GM12873 (cell line): ENCODE measurements at regions not wholly inside any gene's neighbourhood (a gene's known extent, or its start where the extent isn't known, plus 50 kb on each side); places are given as distances from the start of the nearest gene placed in this dataset.

Experiments
- CTCF ChIP-seq: IDR thresholded peaks from 2 replicates; pipeline ENCODE4 v1.5.1; 2012; ENCODE audit warnings: low read depth, mild to moderate bottlenecking, moderate library complexity, low read length, control low read depth; ENCODE audit not compliant: insufficient read depth; ENCODE audit errors: missing control alignments

- no peak for TF ChIP-seq CTCF
These were observed 412.5 kb upstream of the OR4E1 start for GRCh38 chr14:22086131-22086530.

- peak; percentile 74 for TF ChIP-seq CTCF
These were observed 411.0 kb upstream of the OR4E1 start for GRCh38 chr14:22084393-22085281.

- TF ChIP-seq CTCF = no peak
These were observed 407.7 kb upstream of the OR4E1 start for GRCh38 chr14:22081337-22081736.

GRCh38 chr14:22079766-22080165 is 406.1 kb upstream of the OR4E1 start:
- TF ChIP-seq CTCF = no peak

DNA sequence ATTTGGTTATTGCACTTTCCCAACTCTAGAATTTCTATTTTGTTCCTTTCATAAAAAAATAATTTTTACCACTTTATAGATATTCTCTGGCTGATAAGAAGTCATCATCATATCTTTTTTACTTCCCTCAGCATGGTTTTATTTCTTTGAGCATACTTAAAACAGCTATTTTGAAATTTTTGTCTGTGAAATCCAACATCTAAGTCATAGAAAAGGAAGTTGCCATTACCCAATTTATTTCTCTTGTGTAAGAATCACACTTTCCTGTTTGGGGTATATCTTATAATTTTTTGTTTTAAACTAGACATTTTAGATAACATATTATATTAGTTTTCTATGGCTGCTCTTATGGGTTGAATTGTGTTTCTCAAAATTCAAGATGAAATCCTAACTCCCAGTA is 400.2 kb upstream of the OR4E1 start:
- TF ChIP-seq CTCF = no peak

DNA sequence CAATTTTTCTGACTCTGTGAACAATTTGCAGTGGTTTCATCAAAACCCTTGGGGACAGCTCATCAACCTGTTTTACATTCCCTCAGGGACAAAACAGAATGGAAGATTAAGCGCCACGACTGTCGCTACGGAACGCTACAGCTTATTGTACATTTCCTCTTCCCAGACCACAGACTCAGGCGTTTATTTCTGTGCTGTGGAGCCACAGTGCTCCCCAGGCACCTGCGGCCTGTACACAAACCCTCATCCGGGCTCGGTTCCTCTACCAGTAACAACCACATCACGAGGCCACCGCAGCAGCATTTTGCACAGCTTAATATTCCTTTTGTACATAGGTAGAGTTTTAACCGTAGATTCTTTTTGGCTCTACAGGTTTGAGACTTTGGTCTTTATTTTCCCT is 397.4 kb upstream of the OR4E1 start:
- no peak for TF ChIP-seq CTCF

GRCh38 chr14:22070119-22070982 is 396.7 kb upstream of the OR4E1 start:
- TF ChIP-seq CTCF = no peak
